Esophagus squamous epithelium (tissue), 5 donors: ENCODE measurements at regions not wholly inside any gene's neighbourhood (a gene's known extent, or its start where the extent isn't known, plus 50 kb on each side); places are given as distances from the start of the nearest gene placed in this dataset.

Experiments used
- DNase-seq: peaks from one replicate; lab custom pipeline; 2025; lab: John Stamatoyannopoulos, UW
- H3K27ac ChIP-seq, 4 donors: fragments of 200-600 bp; sonication (generic); one replicate each; pipeline ENCODE4 v1.5.1; 2016 to 2019; ENCODE audit warnings: mild to moderate bottlenecking in 1 of 4
- H3K27me3 ChIP-seq, 4 donors: fragments of 200-600 bp; sonication (generic); 1 replicate in 3 of 4; 2 replicates in 1 of 4; pipeline versions ENCODE4 v1.5.1 to v1.6.0; 2017 to 2021; ENCODE audit warnings: antibody characterized with exemption in 1 of 4
- H3K36me3 ChIP-seq, 3 donors: fragments of 200-600 bp; sonication (generic); one replicate each; pipeline ENCODE4 v1.5.1; 2016 to 2019
- H3K4me1 ChIP-seq, 3 donors: fragments of 200-600 bp; sonication (generic); one replicate each; pipeline ENCODE4 v1.5.1; 2017 to 2019
- H3K4me3 ChIP-seq, 4 donors: fragments of 200-600 bp; sonication (generic); 1 replicate in 3 of 4; 2 replicates in 1 of 4; pipeline ENCODE4 v1.5.1; 2016 to 2019; ENCODE audit warnings: mild to moderate bottlenecking in 2 of 4, moderate library complexity in 1 of 4
- H3K9me3 ChIP-seq, 3 donors: fragments of 200-600 bp; sonication (generic); one replicate each; pipeline ENCODE4 v1.5.1; 2016 to 2019
- POLR2A ChIP-seq, 4 donors: fragments of 450-650 bp; IDR thresholded peaks; one replicate each; pipeline ENCODE4 v1.6.1; 2017; ENCODE audit warnings: antibody characterized with exemption in 4 of 4, mild to moderate bottlenecking in 4 of 4, moderate library complexity in 3 of 4
- WGBS, 2 donors: methylation state at CpG; one replicate each; pipeline ENCODE4 v1.1.5; 2018; 5-methylcytosine and 5-hydroxymethylcytosine counted together
- intact Hi-C: fragments of 100-400 bp; cut with DNase I; formaldehyde crosslinking; loops from one replicate; pipeline ENCODE4 v1.15.0; 2022
- TF ChIP-seq, protein P1 (sequence below), 6 experiments: fragments of 450-650 bp in 4 of 6; fragments of 200-600 bp in 2 of 6; sonication (generic) in 2 of 6; IDR thresholded peaks; one replicate each; pipeline ENCODE4 v1.5.1; 2016 to 2019; ENCODE audit warnings: antibody characterized with exemption in 6 of 6, mild to moderate bottlenecking in 4 of 6, moderate library complexity in 4 of 6
- donor health status: DM: yes; HTN: yes; CAD: no.

DNA sequence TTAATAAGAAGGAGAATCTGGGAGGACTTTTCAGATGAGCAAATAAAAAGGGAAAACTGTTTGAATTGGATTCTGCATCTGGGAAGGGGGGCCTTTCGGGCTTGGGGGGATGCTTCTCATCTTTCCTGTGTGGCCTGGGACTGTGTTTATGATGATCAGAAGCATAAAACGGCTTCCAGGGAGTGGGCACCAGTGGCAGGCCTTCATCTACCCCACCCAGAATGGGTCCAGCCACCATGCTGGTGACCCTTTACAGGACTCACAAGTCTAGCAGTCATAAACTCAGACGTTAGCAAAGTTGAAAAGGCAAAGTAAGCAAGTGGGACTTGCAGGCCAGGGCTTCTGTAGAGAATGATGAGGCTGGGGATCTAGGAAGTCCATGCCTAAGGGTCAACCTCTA lies 198.3 kb upstream of the ZMIZ1 start:
- Histone ChIP-seq H3K9me3 (no peaks in the 10 kb centered on the region), H3K4me1 (peaks cover 0 to 6% (median 0%) of the 10 kb centered on the region in 3 donors), H3K27me3 (peaks cover 0 to 14% (median 0%) of the 10 kb centered on the region in 4 donors), H3K36me3 (no peaks in the 10 kb centered on the region), H3K4me3 (no peak overlapping the region), H3K27ac (no peak overlapping the region)
- no peak for TF ChIP-seq POLR2A (IDR thresholded peaks at IDR 0.05)
- TF ChIP-seq, protein P1, sequence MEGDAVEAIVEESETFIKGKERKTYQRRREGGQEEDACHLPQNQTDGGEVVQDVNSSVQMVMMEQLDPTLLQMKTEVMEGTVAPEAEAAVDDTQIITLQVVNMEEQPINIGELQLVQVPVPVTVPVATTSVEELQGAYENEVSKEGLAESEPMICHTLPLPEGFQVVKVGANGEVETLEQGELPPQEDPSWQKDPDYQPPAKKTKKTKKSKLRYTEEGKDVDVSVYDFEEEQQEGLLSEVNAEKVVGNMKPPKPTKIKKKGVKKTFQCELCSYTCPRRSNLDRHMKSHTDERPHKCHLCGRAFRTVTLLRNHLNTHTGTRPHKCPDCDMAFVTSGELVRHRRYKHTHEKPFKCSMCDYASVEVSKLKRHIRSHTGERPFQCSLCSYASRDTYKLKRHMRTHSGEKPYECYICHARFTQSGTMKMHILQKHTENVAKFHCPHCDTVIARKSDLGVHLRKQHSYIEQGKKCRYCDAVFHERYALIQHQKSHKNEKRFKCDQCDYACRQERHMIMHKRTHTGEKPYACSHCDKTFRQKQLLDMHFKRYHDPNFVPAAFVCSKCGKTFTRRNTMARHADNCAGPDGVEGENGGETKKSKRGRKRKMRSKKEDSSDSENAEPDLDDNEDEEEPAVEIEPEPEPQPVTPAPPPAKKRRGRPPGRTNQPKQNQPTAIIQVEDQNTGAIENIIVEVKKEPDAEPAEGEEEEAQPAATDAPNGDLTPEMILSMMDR (IDR thresholded peaks at IDR 0.05): no peak
- DNase-seq: no peak
- WGBS, 2 donors: 61 to 81% methylated on average over 2 to 3 of the region's 3 CpGs
- intact Hi-C loops: no loop called here

DNA sequence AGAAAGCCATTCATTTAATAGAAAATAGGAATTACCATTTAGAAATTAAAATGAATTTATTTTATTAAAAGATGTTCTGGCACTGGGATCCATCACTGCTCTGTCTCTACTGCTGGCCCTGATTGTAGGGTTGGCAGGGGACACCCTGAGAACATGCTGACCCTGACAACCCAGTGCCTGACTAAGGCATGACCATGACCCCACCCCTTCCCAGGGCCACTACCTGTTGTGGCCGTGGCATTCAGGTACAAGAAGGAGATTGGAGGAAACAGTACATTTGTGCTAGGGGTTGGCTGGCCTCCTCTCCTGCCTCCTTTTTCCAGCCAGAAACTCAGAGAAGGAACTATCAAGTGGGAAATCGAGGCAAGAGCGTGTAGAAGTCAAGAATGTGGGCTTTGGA lies 197.0 kb upstream of the ZMIZ1 start:
- H3K4me1 ChIP-seq: no peaks in the 10 kb centered on the region
- TF ChIP-seq, protein P1 (IDR thresholded peaks at IDR 0.05): no peak
- no peak for TF ChIP-seq POLR2A (IDR thresholded peaks at IDR 0.05)
- intact Hi-C loops: no loop called here
- no peaks in the 10 kb centered on the region for H3K36me3 ChIP-seq
- no peaks in the 10 kb centered on the region for H3K9me3 ChIP-seq
- H3K27ac ChIP-seq: no peak overlapping the region
- no peak overlapping the region for H3K4me3 ChIP-seq
- DNase-seq: no peak
- 73 to 95% methylated on average over 2 to 3 of the region's 3 CpGs for WGBS, 2 donors
- peaks cover 0 to 14% (median 0%) of the 10 kb centered on the region in 4 donors for H3K27me3 ChIP-seq

DNA sequence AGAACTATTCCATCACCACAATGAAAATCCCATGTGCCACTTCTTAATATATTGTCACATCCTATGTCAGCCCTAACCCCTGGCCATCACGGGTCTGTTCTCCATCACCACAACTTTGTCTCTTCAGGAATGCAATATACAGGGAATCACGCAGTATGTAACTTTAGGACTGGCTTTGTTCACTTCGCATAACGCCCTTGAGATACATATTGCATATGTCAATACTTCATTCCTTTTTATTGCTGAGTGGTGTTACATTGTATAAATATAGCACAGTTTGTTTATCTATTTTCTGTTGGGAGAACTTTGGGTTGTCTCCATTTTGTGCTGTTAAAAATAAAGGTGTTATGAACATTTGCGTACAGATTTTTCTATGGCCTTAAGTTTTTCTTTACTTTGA lies 195.4 kb upstream of the ZMIZ1 start:
- H3K36me3 ChIP-seq: no peaks in the 10 kb centered on the region
- no peaks in the 10 kb centered on the region for H3K9me3 ChIP-seq
- no peaks in the 10 kb centered on the region for H3K4me1 ChIP-seq
- WGBS, 2 donors: 84 to 93% methylated on average over 5 of the region's 5 CpGs
- no peak for DNase-seq
- intact Hi-C loops: no loop called here
- H3K27me3 ChIP-seq: peaks cover 0 to 14% (median 0%) of the 10 kb centered on the region in 4 donors
- TF ChIP-seq, protein P1 (IDR thresholded peaks at IDR 0.05): no peak
- H3K27ac ChIP-seq: no peak overlapping the region
- H3K4me3 ChIP-seq: no peak overlapping the region

DNA sequence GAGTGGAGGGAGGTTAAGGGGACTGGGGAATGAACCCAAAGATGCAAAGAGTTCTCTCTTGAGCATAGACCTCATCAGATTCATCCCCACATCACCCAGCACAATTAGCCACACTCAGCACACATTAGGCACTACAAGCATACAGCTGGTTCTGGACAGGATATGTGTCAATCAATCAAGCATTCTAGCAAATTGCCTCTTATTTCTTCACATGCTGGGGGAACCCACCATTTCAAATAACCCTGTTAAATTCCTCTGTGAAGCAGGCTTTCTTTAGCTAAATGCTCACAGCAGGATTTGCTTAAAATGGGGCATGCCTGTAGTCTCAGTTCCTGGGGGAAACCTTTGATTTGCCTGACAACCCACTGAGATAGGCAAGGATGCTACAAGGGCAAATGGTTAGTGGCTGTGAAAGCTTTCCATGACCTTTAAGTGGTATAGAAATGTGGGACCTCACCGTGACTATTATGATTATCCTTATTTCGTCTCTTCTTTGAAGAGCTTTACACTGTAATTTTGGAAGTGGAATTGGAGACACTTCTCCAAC lies 193.4 kb upstream of the ZMIZ1 start:
- intact Hi-C loops: no loop called here
- TF ChIP-seq POLR2A (IDR thresholded peaks at IDR 0.05): no peak
- TF ChIP-seq, protein P1 (IDR thresholded peaks at IDR 0.05): no peak
- Histone ChIP-seq H3K4me3 (no peak overlapping the region), H3K36me3 (no peaks in the 10 kb centered on the region), H3K4me1 (no peaks in the 10 kb centered on the region), H3K27ac (no peak overlapping the region), H3K27me3 (peaks cover 0 to 18% (median 0%) of the 10 kb centered on the region in 4 donors), H3K9me3 (peaks cover 0 to 6% (median 5%) of the 10 kb centered on the region in 3 donors)
- no peak for DNase-seq
- 85 to 88% methylated on average over 2 of the region's 2 CpGs for WGBS, 2 donors

DNA sequence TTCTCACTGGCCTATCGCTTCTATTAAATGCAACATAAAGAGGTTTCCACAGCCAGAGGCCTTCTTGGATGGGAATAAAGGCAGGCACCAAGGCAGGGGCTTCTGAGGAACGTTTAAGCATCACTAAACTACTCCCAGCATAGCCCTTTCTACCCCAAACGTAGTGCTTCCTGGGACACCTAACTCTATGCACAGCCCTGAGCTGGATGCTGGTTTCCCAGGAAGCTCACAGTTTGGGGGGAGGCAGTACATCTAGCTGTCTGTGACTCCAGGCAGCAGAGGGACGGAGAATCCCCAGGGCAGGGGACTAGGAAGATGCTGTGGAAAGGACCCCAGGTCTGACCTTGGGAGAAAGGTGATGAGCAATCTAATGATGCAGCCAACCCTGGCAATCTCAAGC lies 192.8 kb upstream of the ZMIZ1 start:
- Histone ChIP-seq H3K4me1 (no peaks in the 10 kb centered on the region), H3K27me3 (peaks cover 0 to 18% (median 0%) of the 10 kb centered on the region in 4 donors), H3K4me3 (no peak overlapping the region), H3K9me3 (peaks cover 0 to 6% (median 5%) of the 10 kb centered on the region in 3 donors), H3K36me3 (no peaks in the 10 kb centered on the region), H3K27ac (no peak overlapping the region)
- intact Hi-C loops: no loop called here
- DNase-seq: no peak
- 49 to 64% methylated on average over 3 to 4 of the region's 4 CpGs for WGBS, 2 donors
- no peak for TF ChIP-seq POLR2A (IDR thresholded peaks at IDR 0.05)
- TF ChIP-seq, protein P1 (IDR thresholded peaks at IDR 0.05): no peak
